RWPE1 (cell line): ENCODE measurements at regions not wholly inside any gene's neighbourhood (a gene's known extent, or its start where the extent isn't known, plus 50 kb on each side); places are given as distances from the start of the nearest gene placed in this dataset.
A peak's percentile ranks its signal among the peaks of the same experiment; 100 is the strongest.

Source experiments
- CTCF ChIA-PET: fragments of 350-600 bp; sonication (Branson Sonifier 250); formaldehyde crosslinking; extraction: SDS; loops from one replicate; lab custom pipeline; 2021; lab: Yijun Ruan, JAX
- POLR2A ChIA-PET: fragments of 400-600 bp; formaldehyde crosslinking; extraction: SDS; loops from one replicate; lab custom pipeline; 2020; ENCODE audit warnings: antibody characterized with exemption; ENCODE audit not compliant: low non-redundant PET; lab: Yijun Ruan, JAX
- DNase-seq: peaks from one replicate; pipeline ENCODE4 v3.0.0; 2012; ENCODE audit warnings: low spot score
- H3K27ac ChIP-seq: fragments of 450-650 bp; 2 replicates; pipeline ENCODE4 v1.5.1; 2017
- CTCF ChIP-seq: fragments of 450-650 bp; conservative IDR thresholded peaks from 2 replicates; pipeline ENCODE4 v1.5.1; 2017; ENCODE audit warnings: low read depth, mild to moderate bottlenecking

- TF ChIP-seq CTCF: no peak
- CTCF ChIA-PET: no interaction called here
- no peak for DNase-seq
- POLR2A ChIA-PET: no interaction called here
- H3K27ac ChIP-seq: no peak overlapping the region
These were observed 1637.7 kb upstream of the LRRTM1 start for GRCh38 chr2:81942136-81942680.

GRCh38 chr2:81940266-81940955, 1635.9 kb upstream of the LRRTM1 start:
- ChIA-PET CTCF (no interaction called here), POLR2A (no interaction called here)
- no peak overlapping the region for H3K27ac ChIP-seq
- TF ChIP-seq CTCF: no peak
- DNase-seq: no peak

GRCh38 chr2:81937944-81938343, 1633.4 kb upstream of the LRRTM1 start:
- ChIA-PET CTCF (no interaction called here), POLR2A (no interaction called here)
- no peak for DNase-seq
- TF ChIP-seq CTCF: no peak
- no peak overlapping the region for H3K27ac ChIP-seq

- no peak for TF ChIP-seq CTCF
- no peak for DNase-seq
- no peak overlapping the region for H3K27ac ChIP-seq
- ChIA-PET POLR2A (no interaction called here), CTCF (no interaction called here)
These were observed 1599.0 kb upstream of the LRRTM1 start for GRCh38 chr2:81903534-81903933.

GRCh38 chr2:81901017-81901416, 1596.5 kb upstream of the LRRTM1 start:
- DNase-seq: peak; percentile 12
- CTCF ChIA-PET: interaction anchor here (0.6 to 0.9 kb wide), 4 partner anchors 8 to 736 kb away, joined by 3 to 6 read pairs (median 4); no protein-coding TSS in a partner anchor
- peak; percentile 34; the same call in 1 of the 2 replicates for TF ChIP-seq CTCF
- no peak overlapping the region for H3K27ac ChIP-seq
- POLR2A ChIA-PET: no interaction called here

GRCh38 chr2:81895620-81896250, 1591.2 kb upstream of the LRRTM1 start:
- no peak overlapping the region for H3K27ac ChIP-seq
- no peak for DNase-seq
- POLR2A ChIA-PET: no interaction called here
- TF ChIP-seq CTCF: no peak
- CTCF ChIA-PET: no interaction called here
